NOMO-1 (cell line): ENCODE measurements at regions not wholly inside any gene's neighbourhood (a gene's known extent, or its start where the extent isn't known, plus 50 kb on each side); places are given as distances from the start of the nearest gene placed in this dataset.
"Not testable (repeated sequence)": the region's sequence is repeated elsewhere in the genome, so short reads cannot be mapped to it uniquely, and the experiment has no call there.

ENCODE experiments used
- DNase-seq, 2 experiments: peaks; one replicate each; lab custom pipeline; 2025; ENCODE audit not compliant: unreplicated experiment in 2 of 2; lab: John Stamatoyannopoulos, UW

- peak; percentile 21 to 38 for DNase-seq
Observed at GRCh38 chr1:145191272-145191675, 50.7 kb downstream of the PPIAL4D start.

- not testable (repeated sequence) for DNase-seq
Observed at GRCh38 chr1:145189543-145190030, 52.4 kb downstream of the PPIAL4D start.

GRCh38 chr1:145188869-145189542, 53.0 kb downstream of the PPIAL4D start:
- peak in 1 of 2 experiments; percentile 18 for DNase-seq

GRCh38 chr1:145182606-145183413, 59.2 kb downstream of the PPIAL4D start:
- DNase-seq: not testable (repeated sequence)

GRCh38 chr1:145176285-145176925, 65.6 kb downstream of the PPIAL4D start:
- not testable (repeated sequence) for DNase-seq

- DNase-seq: not testable (repeated sequence)
Observed at GRCh38 chr1:145174377-145174776, 67.6 kb downstream of the PPIAL4D start.

- not testable (repeated sequence) for DNase-seq
Observed at GRCh38 chr1:145168220-145168848, 72.6 kb downstream of the FAM72D start.

- not testable (repeated sequence) for DNase-seq
Observed at GRCh38 chr1:145164360-145164759, 68.6 kb downstream of the FAM72D start.
